ENCODE measurements at regions not wholly inside any gene's neighbourhood (a gene's known extent, or its start where the extent isn't known, plus 50 kb on each side); places are given as distances from the start of the nearest gene placed in this dataset.

GRCh38 chr18:55732227-55733106 is 144.5 kb upstream of the TCF4 start:
- no peak for TF ChIP-seq CTCF (IDR thresholded peaks at IDR 0.05)
- no peak for TF ChIP-seq POLR2AphosphoS5 (IDR thresholded peaks at IDR 0.05)
- no peak for TF ChIP-seq EP300 (IDR thresholded peaks at IDR 0.05)

Measured in sigmoid colon (tissue), 4 donors.